GM18499 (cell line): ENCODE measurements at regions not wholly inside any gene's neighbourhood (a gene's known extent, or its start where the extent isn't known, plus 50 kb on each side); places are given as distances from the start of the nearest gene placed in this dataset.
"Not testable (repeated sequence)": the region's sequence is repeated elsewhere in the genome, so short reads cannot be mapped to it uniquely, and the experiment has no call there.

Source experiments
- ATAC-seq: cut with Tn5 transposase; IDR thresholded peaks from one replicate; pipeline ENCODE4 v1.9.1; 2021; ENCODE audit warnings: moderate number of reproducible peaks; ENCODE audit not compliant: insufficient read depth, unreplicated experiment

- no peak for ATAC-seq
These were observed 1145.3 kb downstream of the FSCB start for GRCh38 chr14:43361751-43362150.

GRCh38 chr14:43360239-43360638 lies 1146.8 kb downstream of the FSCB start:
- no peak for ATAC-seq

- no peak for ATAC-seq
These were observed 1147.8 kb downstream of the FSCB start for GRCh38 chr14:43359317-43359716.

GRCh38 chr14:43356979-43357545 lies 1150.0 kb downstream of the FSCB start:
- no peak for ATAC-seq

GRCh38 chr14:43356382-43356781 lies 1150.7 kb downstream of the FSCB start:
- no peak for ATAC-seq

GRCh38 chr14:43341921-43342320 lies 1165.2 kb downstream of the FSCB start:
- no peak for ATAC-seq

DNA sequence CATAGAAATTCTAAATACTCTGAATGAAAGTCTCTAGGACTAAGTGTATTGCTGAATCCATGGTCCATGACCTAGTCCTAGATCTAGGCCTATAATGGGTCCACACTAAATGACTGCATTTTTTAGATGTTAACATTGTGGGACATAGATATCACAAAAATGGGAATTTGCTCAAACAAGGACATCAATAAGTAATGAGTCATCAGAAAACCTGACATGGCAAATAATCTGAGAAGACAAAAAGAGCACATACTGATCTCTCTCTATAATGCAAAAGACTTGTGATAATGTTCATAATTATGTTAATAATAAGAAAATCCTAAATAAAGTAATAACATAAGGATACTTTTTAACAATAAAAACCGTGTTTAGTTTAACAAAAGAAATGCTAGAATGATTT lies 1168.4 kb downstream of the FSCB start:
- no peak for ATAC-seq

DNA sequence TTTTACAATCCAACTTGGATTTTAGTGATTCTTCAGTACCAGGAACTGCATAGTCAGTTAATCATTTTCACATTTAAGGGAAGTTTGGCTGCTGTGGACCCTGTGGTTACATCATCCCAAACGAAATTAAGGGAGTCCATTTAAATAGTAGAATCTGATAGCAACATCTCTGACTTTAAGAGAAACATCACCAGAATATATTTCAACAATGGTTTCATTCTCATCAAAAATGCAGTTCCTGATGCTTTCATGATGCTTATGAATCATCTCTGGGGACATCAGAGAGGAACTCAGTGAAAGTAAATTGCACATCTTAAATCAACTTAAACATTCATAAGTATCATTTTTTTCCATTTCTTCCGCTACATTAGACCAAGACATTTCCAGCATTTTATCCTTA lies 1170.7 kb downstream of the FSCB start:
- no peak for ATAC-seq

GRCh38 chr14:43326501-43327407 lies 1180.3 kb downstream of the FSCB start:
- not testable (repeated sequence) for ATAC-seq

GRCh38 chr14:43316427-43316826 lies 1190.7 kb downstream of the FSCB start:
- no peak for ATAC-seq

- no peak for ATAC-seq
These were observed 1193.4 kb downstream of the FSCB start for GRCh38 chr14:43313719-43314118.

DNA sequence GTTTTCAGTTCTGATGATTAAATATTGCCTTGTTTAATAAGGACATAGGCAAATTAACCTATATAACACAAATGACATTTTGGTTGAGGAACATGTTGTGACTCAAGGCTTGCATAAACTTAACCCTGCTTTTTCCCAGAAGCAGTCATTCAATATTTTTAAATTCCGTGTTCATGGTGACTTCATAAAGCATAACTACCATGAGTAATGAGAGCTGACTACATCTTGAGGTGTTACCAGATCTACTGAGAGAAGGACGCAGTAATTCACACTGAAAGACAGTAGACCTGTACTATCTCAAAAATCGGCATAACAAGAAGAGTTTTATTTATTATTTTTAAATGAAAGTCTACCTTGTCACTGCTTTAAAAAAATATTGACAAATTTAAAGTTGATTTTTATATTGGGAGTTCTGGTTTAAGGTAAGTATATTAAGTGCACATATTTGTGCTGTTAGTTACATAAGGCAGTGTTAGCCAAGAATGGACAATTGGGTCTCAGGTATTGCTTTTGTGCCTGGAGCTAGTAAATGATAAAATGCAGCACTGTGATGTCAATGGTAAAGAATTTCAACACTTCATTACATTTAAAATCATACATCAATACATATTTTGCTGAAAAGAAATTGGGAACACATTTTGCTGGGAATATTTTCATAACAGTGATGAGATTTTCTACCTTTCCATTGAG lies 1198.5 kb downstream of the FSCB start:
- no peak for ATAC-seq

- no peak for ATAC-seq
These were observed 1199.2 kb downstream of the FSCB start for GRCh38 chr14:43307836-43308235.

DNA sequence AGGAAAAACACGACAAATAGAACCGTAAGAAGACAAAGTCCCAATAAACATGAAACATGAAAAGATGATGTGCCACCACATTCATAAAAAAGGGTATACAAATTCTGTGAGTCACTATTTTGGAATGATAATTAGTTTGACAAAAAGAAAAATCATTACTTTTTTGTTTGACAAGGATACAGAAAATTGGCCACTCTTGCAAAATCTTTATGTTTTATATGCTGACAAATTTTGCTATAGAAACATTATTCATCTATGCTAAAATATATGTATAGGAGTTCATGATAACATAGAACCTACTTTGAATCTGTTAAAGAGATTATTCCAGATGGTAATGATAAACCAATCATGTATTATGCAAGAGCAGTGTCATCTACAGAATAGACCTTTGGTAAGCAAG lies 1201.0 kb downstream of the FSCB start:
- ATAC-seq = no peak

DNA sequence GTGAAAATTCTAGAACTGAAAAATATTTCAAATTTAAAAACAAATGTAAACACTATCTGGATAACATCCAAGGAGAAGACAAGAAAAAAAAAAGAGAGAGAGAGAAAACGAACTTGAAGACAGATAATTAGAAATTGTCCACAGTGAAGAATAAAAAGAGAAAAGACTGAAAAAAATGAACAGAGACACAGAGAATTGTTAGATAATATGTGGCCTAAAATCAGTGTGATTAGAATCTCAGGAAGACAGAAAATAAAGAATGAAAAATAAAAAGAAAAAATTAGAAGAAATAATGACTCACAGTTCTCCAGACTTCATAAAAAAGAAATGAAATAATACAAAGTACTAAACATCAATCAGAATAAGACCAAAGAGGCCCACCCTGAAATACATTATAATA lies 1209.3 kb downstream of the FSCB start:
- ATAC-seq = no peak

GRCh38 chr14:43296061-43296460 lies 1211.0 kb downstream of the FSCB start:
- ATAC-seq = not testable (repeated sequence)

DNA sequence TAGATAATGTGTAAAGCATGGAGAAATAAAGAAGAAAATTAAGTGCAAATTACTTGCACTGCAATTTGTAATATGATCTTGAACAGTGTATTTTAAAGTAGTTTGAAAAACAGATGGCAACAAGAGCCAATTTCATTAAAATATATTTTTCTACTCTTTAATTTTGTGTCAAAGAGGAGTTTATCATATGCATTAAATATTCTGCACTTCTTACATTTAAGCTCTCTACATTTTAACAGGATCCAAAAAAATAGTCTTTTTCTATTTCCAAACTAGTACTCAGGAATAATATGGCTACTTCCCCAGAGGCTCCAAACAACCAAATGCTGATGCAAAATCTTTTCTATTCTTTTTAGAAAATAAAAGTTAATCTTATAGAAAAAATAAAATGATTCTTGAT lies 1221.5 kb downstream of the FSCB start:
- no peak for ATAC-seq

- ATAC-seq = no peak
These were observed 1247.0 kb downstream of the FSCB start for GRCh38 chr14:43260056-43260455.

- ATAC-seq = no peak
These were observed 1248.7 kb downstream of the FSCB start for GRCh38 chr14:43258396-43258795.

GRCh38 chr14:43256996-43257395 lies 1250.1 kb downstream of the FSCB start:
- not testable (repeated sequence) for ATAC-seq

DNA sequence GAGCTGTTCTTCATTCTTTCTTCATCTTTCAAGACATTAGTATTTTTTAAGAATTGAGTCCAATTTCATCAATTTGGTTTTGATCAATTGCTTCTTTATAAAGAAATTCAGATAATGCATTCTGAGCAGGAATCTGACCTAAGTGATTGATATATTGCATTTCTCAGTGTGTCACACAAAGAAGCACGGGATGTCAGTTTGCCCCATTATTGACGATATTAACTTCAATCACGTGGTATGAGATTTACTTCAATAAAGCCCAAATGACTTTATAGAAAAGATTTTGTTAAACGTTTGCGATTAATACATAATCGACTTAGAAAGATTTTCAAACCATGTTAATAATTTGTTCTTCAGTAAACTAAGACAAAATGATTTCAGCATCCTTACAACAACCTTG lies 1254.2 kb downstream of the FSCB start:
- no peak for ATAC-seq
